ENCODE measurements at regions not wholly inside any gene's neighbourhood (a gene's known extent, or its start where the extent isn't known, plus 50 kb on each side); places are given as distances from the start of the nearest gene placed in this dataset.

DNA sequence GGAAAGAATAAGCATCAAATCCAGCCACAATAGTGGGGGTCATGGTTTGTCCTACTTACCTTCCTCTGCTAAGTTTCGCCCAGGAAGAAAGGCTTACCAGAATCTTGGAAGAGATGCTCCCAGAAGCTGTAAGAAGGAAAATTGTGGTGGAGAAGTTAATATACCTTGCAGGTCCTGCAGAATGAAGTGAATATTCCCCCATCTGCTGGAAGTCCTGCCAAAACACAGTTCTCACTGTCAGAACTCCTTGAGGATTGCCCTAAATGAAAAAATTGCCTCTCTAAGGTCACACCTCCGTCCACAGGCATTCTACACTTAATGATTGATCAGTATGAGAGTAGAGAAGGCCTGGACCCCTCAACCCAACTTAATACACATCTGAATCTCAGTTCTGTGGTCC lies 78.4 kb upstream of the RGS21 start:
- DNase-seq, result no peak
- Mint-ChIP-seq H3K4me3 (no peak overlapping the region), H3K27ac (no peak overlapping the region), H3K4me1 (no peaks in the 10 kb centered on the region), H3K27me3 (no peaks in the 10 kb centered on the region), H3K36me3 (no peaks in the 10 kb centered on the region), H3K9me3 (peaks cover 10 to 11% (median 10%) of the 10 kb centered on the region in 3 donors)
- no peak overlapping the region for H3K4me3 ChIP-seq (ENCODE audit: control insufficient read depth in 1 of 2, extremely low read depth in 1 of 2, low read length in 1 of 2)
- no peaks in the 10 kb centered on the region for H3K4me1 ChIP-seq (ENCODE audit: control insufficient read depth in 1 of 2, extremely low read depth in 1 of 2, insufficient read depth in 2 of 2, low read length in 2 of 2)
- no CpG with 5 or more reads among the region's 2 CpGs for WGBS (ENCODE audit: insufficient coverage)
- no peaks in the 10 kb centered on the region for H3K36me3 ChIP-seq (ENCODE audit: control insufficient read depth in 2 of 2, extremely low read depth in 1 of 2, insufficient read depth in 1 of 2, low read length in 1 of 2)
- no peaks in the 10 kb centered on the region for H3K27me3 ChIP-seq (replicated peaks in 1 of 2; ENCODE audit: control insufficient read depth in 2 of 2, extremely low read depth in 1 of 2, insufficient read depth in 2 of 2, low read length in 1 of 2)
- no peak for ATAC-seq (replicated peaks in 1 of 4)
- no peak overlapping the region for H3K27ac ChIP-seq (ENCODE audit: low read length)
- ChIA-PET CTCF (no interaction called here), POLR2A (no interaction called here)
- no peaks in the 10 kb centered on the region for H3K9me3 ChIP-seq

DNA sequence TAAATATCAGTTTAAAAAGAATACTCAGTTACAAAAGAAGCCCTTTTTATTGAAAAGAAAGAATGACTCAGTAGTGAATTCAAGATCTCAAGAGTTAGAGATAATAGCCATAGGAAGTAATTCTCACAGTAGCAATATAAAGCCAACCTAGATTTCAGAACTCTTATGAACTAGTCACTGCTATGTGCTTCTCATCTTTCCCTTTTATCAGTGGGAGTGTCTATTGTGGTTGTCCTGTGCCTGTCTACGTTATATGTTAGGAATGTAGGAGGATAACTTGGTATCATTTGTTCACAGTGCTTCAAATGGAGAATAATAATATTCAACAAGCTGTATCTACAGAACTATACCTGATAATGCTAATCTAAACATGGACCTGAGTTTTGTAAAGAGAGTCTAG lies 73.1 kb upstream of the RGS21 start:
- H3K36me3 Mint-ChIP-seq, result no peaks in the 10 kb centered on the region
- H3K9me3 Mint-ChIP-seq, result peaks cover 19 to 44% (median 23%) of the 10 kb centered on the region in 3 donors
- DNase-seq, result no peak
- H3K4me1 Mint-ChIP-seq, result no peaks in the 10 kb centered on the region
- ATAC-seq (replicated peaks in 1 of 4), result no peak
- no peak overlapping the region for H3K27ac ChIP-seq (ENCODE audit: low read length)
- CTCF ChIA-PET, result no interaction called here
- no peak overlapping the region for H3K4me3 Mint-ChIP-seq
- H3K9me3 ChIP-seq, result no peaks in the 10 kb centered on the region
- H3K27ac Mint-ChIP-seq, result no peak overlapping the region
- H3K36me3 ChIP-seq (ENCODE audit: control insufficient read depth in 2 of 2, extremely low read depth in 1 of 2, insufficient read depth in 1 of 2, low read length in 1 of 2), result no peaks in the 10 kb centered on the region
- H3K27me3 Mint-ChIP-seq, result no peaks in the 10 kb centered on the region
- no peaks in the 10 kb centered on the region for H3K4me1 ChIP-seq (ENCODE audit: control insufficient read depth in 1 of 2, extremely low read depth in 1 of 2, insufficient read depth in 2 of 2, low read length in 2 of 2)
- no peaks in the 10 kb centered on the region for H3K27me3 ChIP-seq (replicated peaks in 1 of 2; ENCODE audit: control insufficient read depth in 2 of 2, extremely low read depth in 1 of 2, insufficient read depth in 2 of 2, low read length in 1 of 2)
- no peak overlapping the region for H3K4me3 ChIP-seq (ENCODE audit: control insufficient read depth in 1 of 2, extremely low read depth in 1 of 2, low read length in 1 of 2)
- no CpG with 5 or more reads among the region's 1 CpG for WGBS (ENCODE audit: insufficient coverage)
- POLR2A ChIA-PET, result no interaction called here

DNA sequence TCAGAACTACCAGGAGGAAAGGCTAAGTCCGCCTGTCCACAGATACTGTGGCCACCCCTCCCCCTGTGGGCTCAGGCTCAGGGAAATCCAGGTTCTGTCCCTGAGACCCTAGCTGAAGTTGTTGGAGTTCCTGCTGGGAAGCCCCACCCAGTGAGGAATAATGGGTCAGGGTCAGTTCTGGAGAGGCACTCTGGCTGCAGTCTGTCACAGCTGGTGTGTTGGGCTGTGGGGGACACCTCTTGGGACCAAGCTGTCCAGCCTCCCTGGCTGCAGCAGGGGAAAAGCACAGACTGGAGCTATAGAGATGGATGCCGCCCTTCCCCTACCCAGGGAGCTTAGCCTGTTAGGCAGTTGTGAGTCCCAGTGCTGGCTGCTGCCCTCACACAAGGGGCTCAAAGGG lies 65.1 kb upstream of the RGS21 start:
- CTCF ChIA-PET, result no interaction called here
- no peak overlapping the region for H3K27ac Mint-ChIP-seq

DNA sequence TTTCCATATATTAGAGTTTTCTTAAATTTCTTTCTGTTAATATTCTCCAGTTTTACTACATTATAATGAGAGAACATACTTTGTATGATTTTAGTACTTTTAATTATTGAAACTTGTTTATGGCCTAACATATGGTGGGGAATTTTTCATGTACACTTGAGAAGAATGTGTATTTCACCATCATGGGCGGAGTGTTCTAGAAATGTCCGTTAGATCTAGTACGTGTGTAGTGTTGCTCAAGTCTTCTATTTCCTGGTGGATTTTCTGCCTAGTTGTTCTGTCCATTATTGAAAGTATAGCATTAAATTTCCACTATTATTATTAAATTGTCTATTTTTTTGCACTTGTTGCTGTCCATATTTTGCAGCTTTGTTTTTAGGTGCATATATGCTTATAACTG lies 64.0 kb upstream of the RGS21 start:
- H3K4me1 ChIP-seq (ENCODE audit: control insufficient read depth in 1 of 2, extremely low read depth in 1 of 2, insufficient read depth in 2 of 2, low read length in 2 of 2), result no peaks in the 10 kb centered on the region
- Mint-ChIP-seq H3K27ac (no peak overlapping the region), H3K9me3 (peaks cover 12 to 24% (median 17%) of the 10 kb centered on the region in 3 donors), H3K4me3 (no peak overlapping the region), H3K36me3 (no peaks in the 10 kb centered on the region), H3K27me3 (no peaks in the 10 kb centered on the region), H3K4me1 (no peaks in the 10 kb centered on the region)
- no peak for DNase-seq
- no peaks in the 10 kb centered on the region for H3K36me3 ChIP-seq (ENCODE audit: control insufficient read depth in 2 of 2, extremely low read depth in 1 of 2, insufficient read depth in 1 of 2, low read length in 1 of 2)
- ChIA-PET CTCF (interaction anchor here (0.6 kb wide), 2 partner anchors 521 to 1396 kb away, joined by 3 to 5 read pairs; no protein-coding TSS in a partner anchor), POLR2A (no interaction called here)
- H3K27ac ChIP-seq (ENCODE audit: low read length), result no peak overlapping the region
- no CpG with 5 or more reads among the region's 3 CpGs for WGBS (ENCODE audit: insufficient coverage)
- no peak overlapping the region for H3K4me3 ChIP-seq (ENCODE audit: control insufficient read depth in 1 of 2, extremely low read depth in 1 of 2, low read length in 1 of 2)
- no peaks in the 10 kb centered on the region for H3K9me3 ChIP-seq
- ATAC-seq (replicated peaks in 1 of 4), result no peak
- H3K27me3 ChIP-seq (replicated peaks in 1 of 2; ENCODE audit: control insufficient read depth in 2 of 2, extremely low read depth in 1 of 2, insufficient read depth in 2 of 2, low read length in 1 of 2), result no peaks in the 10 kb centered on the region

More for the DNA sequence above, 65.1 kb upstream of the RGS21 start:
- Mint-ChIP-seq H3K36me3 (no peaks in the 10 kb centered on the region), H3K4me3 (no peak overlapping the region), H3K27me3 (no peaks in the 10 kb centered on the region), H3K9me3 (peaks cover 15 to 33% (median 22%) of the 10 kb centered on the region in 3 donors), H3K4me1 (no peaks in the 10 kb centered on the region)
- POLR2A ChIA-PET, result no interaction called here
- no peaks in the 10 kb centered on the region for H3K27me3 ChIP-seq (replicated peaks in 1 of 2; ENCODE audit: control insufficient read depth in 2 of 2, extremely low read depth in 1 of 2, insufficient read depth in 2 of 2, low read length in 1 of 2)
- H3K27ac ChIP-seq (ENCODE audit: low read length), result no peak overlapping the region
- 70% methylated on average over 2 of the region's 2 CpGs for WGBS (ENCODE audit: insufficient coverage)
- no peaks in the 10 kb centered on the region for H3K9me3 ChIP-seq
- DNase-seq (no peak), ATAC-seq (replicated peaks in 1 of 4) (no peak)
- H3K4me3 ChIP-seq (ENCODE audit: control insufficient read depth in 1 of 2, extremely low read depth in 1 of 2, low read length in 1 of 2), result no peak overlapping the region
- no peaks in the 10 kb centered on the region for H3K36me3 ChIP-seq (ENCODE audit: control insufficient read depth in 2 of 2, extremely low read depth in 1 of 2, insufficient read depth in 1 of 2, low read length in 1 of 2)
- no peaks in the 10 kb centered on the region for H3K4me1 ChIP-seq (ENCODE audit: control insufficient read depth in 1 of 2, extremely low read depth in 1 of 2, insufficient read depth in 2 of 2, low read length in 2 of 2)

DNA sequence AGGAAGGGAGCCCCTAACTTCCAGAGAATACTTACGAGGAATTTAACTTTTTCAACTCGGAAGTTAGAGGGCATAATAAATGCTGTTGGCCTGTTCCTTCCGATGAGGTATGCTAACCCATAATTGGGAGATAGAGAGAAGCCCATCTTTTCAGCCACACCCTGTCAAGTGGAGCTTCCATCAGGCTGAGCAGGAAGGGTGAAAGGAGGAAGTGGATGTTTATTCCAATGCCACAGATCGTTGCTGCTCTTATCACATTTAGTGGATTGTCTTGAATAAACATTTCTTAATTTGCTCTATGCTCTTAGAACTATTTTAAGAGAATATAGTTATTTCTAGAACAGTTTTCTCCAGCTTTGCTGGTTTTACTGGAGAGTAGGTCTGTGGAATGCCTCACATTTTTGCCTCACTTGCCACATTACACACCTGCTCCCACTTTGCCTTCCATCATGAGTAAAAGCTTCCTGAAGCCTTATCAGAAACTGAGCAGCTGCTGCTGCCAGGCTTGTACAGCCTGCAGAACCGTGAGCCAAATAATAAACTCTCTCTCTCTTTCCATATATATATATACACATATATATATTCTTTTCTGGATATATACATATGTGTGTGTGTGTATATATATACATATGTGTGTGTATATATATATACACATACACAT lies 60.0 kb upstream of the RGS21 start:
- no peak for DNase-seq
- Mint-ChIP-seq H3K4me3 (no peak overlapping the region), H3K9me3 (peaks cover 7 to 22% (median 12%) of the 10 kb centered on the region in 3 donors), H3K36me3 (no peaks in the 10 kb centered on the region), H3K27ac (no peak overlapping the region), H3K4me1 (no peaks in the 10 kb centered on the region), H3K27me3 (no peaks in the 10 kb centered on the region)
- Histone ChIP-seq H3K36me3 (ENCODE audit: control insufficient read depth in 2 of 2, extremely low read depth in 1 of 2, insufficient read depth in 1 of 2, low read length in 1 of 2) (no peaks in the 10 kb centered on the region), H3K4me1 (ENCODE audit: control insufficient read depth in 1 of 2, extremely low read depth in 1 of 2, insufficient read depth in 2 of 2, low read length in 2 of 2) (no peaks in the 10 kb centered on the region), H3K4me3 (ENCODE audit: control insufficient read depth in 1 of 2, extremely low read depth in 1 of 2, low read length in 1 of 2) (no peak overlapping the region), H3K9me3 (no peaks in the 10 kb centered on the region), H3K27ac (ENCODE audit: low read length) (no peak overlapping the region), H3K27me3 (replicated peaks in 1 of 2; ENCODE audit: control insufficient read depth in 2 of 2, extremely low read depth in 1 of 2, insufficient read depth in 2 of 2, low read length in 1 of 2) (no peaks in the 10 kb centered on the region)
- CTCF ChIA-PET, result no interaction called here
- POLR2A ChIA-PET, result no interaction called here
- WGBS (ENCODE audit: insufficient coverage), result 80% methylated on average over 2 of the region's 5 CpGs
- no peak for ATAC-seq (replicated peaks in 1 of 4)

DNA sequence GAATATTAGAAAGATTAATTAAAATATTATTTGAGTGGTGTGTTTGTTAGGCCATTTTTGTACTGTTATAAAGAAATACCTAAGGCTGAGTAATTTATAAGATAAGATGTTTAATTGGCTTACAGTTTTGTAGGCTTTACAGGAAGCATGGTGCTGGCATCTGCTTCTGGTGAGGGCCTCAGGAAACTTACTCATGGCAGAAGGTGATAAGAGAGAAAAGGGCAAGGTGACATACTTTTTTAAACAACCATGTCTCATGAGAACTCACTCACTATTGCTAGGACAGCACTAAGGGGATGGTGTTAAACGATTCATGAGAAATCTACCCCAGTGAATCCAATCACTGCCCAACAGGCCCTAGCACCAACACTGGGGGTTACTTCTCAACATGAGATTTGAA lies 56.7 kb upstream of the RGS21 start:
- Histone ChIP-seq H3K4me3 (ENCODE audit: control insufficient read depth in 1 of 2, extremely low read depth in 1 of 2, low read length in 1 of 2) (no peak overlapping the region), H3K9me3 (no peaks in the 10 kb centered on the region), H3K27me3 (replicated peaks in 1 of 2; ENCODE audit: control insufficient read depth in 2 of 2, extremely low read depth in 1 of 2, insufficient read depth in 2 of 2, low read length in 1 of 2) (no peaks in the 10 kb centered on the region), H3K27ac (ENCODE audit: low read length) (no peak overlapping the region), H3K36me3 (ENCODE audit: control insufficient read depth in 2 of 2, extremely low read depth in 1 of 2, insufficient read depth in 1 of 2, low read length in 1 of 2) (no peaks in the 10 kb centered on the region), H3K4me1 (ENCODE audit: control insufficient read depth in 1 of 2, extremely low read depth in 1 of 2, insufficient read depth in 2 of 2, low read length in 2 of 2) (no peaks in the 10 kb centered on the region)
- peaks cover 0 to 10% (median 3%) of the 10 kb centered on the region in 3 donors for H3K9me3 Mint-ChIP-seq
- no peak overlapping the region for H3K27ac Mint-ChIP-seq
- ATAC-seq (replicated peaks in 1 of 4) (no peak), DNase-seq (no peak)
- no peaks in the 10 kb centered on the region for H3K36me3 Mint-ChIP-seq
- H3K4me3 Mint-ChIP-seq, result no peak overlapping the region
- ChIA-PET POLR2A (no interaction called here), CTCF (no interaction called here)
- no peaks in the 10 kb centered on the region for H3K4me1 Mint-ChIP-seq
- H3K27me3 Mint-ChIP-seq, result no peaks in the 10 kb centered on the region
- WGBS (ENCODE audit: insufficient coverage), result no CpG with 5 or more reads among the region's 1 CpG

DNA sequence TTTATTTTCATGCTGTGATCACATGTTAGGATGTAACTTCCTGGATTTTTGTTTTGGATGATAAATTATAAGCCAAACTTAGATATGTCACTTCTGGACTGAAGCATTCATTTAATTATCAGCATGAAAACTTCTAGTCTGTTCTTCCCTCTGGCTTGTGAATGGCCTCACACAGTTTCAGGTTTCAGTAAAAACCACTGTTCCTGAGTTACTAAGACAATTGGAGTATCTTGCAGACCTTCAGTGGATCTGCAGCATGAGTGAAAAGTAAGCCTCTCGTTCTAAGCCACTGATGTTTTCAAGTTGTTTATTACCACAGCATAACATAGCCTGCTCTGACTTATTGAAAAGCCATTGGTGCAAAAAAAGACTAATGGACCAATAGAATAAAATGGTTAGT lies 55.3 kb upstream of the RGS21 start:
- H3K27me3 Mint-ChIP-seq, result no peaks in the 10 kb centered on the region
- H3K9me3 ChIP-seq, result no peaks in the 10 kb centered on the region
- no peaks in the 10 kb centered on the region for H3K27me3 ChIP-seq (replicated peaks in 1 of 2; ENCODE audit: control insufficient read depth in 2 of 2, extremely low read depth in 1 of 2, insufficient read depth in 2 of 2, low read length in 1 of 2)
- ChIA-PET POLR2A (no interaction called here), CTCF (no interaction called here)
- no peaks in the 10 kb centered on the region for H3K36me3 ChIP-seq (ENCODE audit: control insufficient read depth in 2 of 2, extremely low read depth in 1 of 2, insufficient read depth in 1 of 2, low read length in 1 of 2)
- no peak overlapping the region for H3K4me3 Mint-ChIP-seq
- H3K27ac ChIP-seq (ENCODE audit: low read length), result no peak overlapping the region
- WGBS (ENCODE audit: insufficient coverage), result no CpG with 5 or more reads among the region's 1 CpG
- no peak for DNase-seq
- no peak overlapping the region for H3K4me3 ChIP-seq (ENCODE audit: control insufficient read depth in 1 of 2, extremely low read depth in 1 of 2, low read length in 1 of 2)
- ATAC-seq (replicated peaks in 1 of 4), result no peak
- H3K4me1 Mint-ChIP-seq, result no peaks in the 10 kb centered on the region
- H3K27ac Mint-ChIP-seq, result no peak overlapping the region
- no peaks in the 10 kb centered on the region for H3K4me1 ChIP-seq (ENCODE audit: control insufficient read depth in 1 of 2, extremely low read depth in 1 of 2, insufficient read depth in 2 of 2, low read length in 2 of 2)
- no peaks in the 10 kb centered on the region for H3K9me3 Mint-ChIP-seq
- no peaks in the 10 kb centered on the region for H3K36me3 Mint-ChIP-seq

Measured in T-cell (primary cell).